ENCODE measurements at regions not wholly inside any gene's neighbourhood (a gene's known extent, or its start where the extent isn't known, plus 50 kb on each side); places are given as distances from the start of the nearest gene placed in this dataset.
"Not testable (repeated sequence)": the region's sequence is repeated elsewhere in the genome, so short reads cannot be mapped to it uniquely, and the experiment has no call there.

GRCh38 chr5:85002026-85002425, 617.3 kb upstream of the EDIL3 start:
- TF ChIP-seq POLR2AphosphoS5, POLR2A (IDR thresholded peaks at IDR 0.05): not testable (repeated sequence)
- TF ChIP-seq, protein P1, sequence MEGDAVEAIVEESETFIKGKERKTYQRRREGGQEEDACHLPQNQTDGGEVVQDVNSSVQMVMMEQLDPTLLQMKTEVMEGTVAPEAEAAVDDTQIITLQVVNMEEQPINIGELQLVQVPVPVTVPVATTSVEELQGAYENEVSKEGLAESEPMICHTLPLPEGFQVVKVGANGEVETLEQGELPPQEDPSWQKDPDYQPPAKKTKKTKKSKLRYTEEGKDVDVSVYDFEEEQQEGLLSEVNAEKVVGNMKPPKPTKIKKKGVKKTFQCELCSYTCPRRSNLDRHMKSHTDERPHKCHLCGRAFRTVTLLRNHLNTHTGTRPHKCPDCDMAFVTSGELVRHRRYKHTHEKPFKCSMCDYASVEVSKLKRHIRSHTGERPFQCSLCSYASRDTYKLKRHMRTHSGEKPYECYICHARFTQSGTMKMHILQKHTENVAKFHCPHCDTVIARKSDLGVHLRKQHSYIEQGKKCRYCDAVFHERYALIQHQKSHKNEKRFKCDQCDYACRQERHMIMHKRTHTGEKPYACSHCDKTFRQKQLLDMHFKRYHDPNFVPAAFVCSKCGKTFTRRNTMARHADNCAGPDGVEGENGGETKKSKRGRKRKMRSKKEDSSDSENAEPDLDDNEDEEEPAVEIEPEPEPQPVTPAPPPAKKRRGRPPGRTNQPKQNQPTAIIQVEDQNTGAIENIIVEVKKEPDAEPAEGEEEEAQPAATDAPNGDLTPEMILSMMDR (IDR thresholded peaks at IDR 0.05): not testable (repeated sequence)
